Activated CD8-positive, alpha-beta T cell treated with anti-CD3 and anti-CD28 coated beads for 36 hours (primary cell): ENCODE measurements at regions not wholly inside any gene's neighbourhood (a gene's known extent, or its start where the extent isn't known, plus 50 kb on each side); places are given as distances from the start of the nearest gene placed in this dataset.
"Not testable (repeated sequence)": the region's sequence is repeated elsewhere in the genome, so short reads cannot be mapped to it uniquely, and the experiment has no call there.

Source experiments
- ATAC-seq: fragments of 200-7000 bp; cut with Tn5 transposase; one replicate; pipeline ENCODE4 v1.10.0; 2021; ENCODE audit warnings: mild to moderate bottlenecking, moderate library complexity
- CTCF ChIA-PET: fragments of 350-600 bp; sonication (Branson Sonifier 250); formaldehyde crosslinking; loops from one replicate; lab custom pipeline; 2021; ENCODE audit warnings: antibody characterized with exemption; lab: Charles Lee
- POLR2A ChIA-PET: fragments of 350-600 bp; sonication (Branson Sonifier 250); formaldehyde crosslinking; loops from one replicate; lab custom pipeline; 2021; ENCODE audit warnings: antibody characterized with exemption; lab: Charles Lee
- DNase-seq: peaks from one replicate; pipeline ENCODE4 v3.0.0-alpha.2; 2020
- H3K27ac Mint-ChIP-seq: one replicate; pipeline ENCODE4 v1.8.0; 2021; ENCODE audit warnings: mild to moderate bottlenecking, mixed read lengths
- H3K27me3 Mint-ChIP-seq: one replicate; pipeline ENCODE4 v1.8.0; 2021; ENCODE audit warnings: mixed read lengths
- H3K36me3 Mint-ChIP-seq: one replicate; pipeline ENCODE4 v1.8.0; 2021; ENCODE audit warnings: low read depth, mixed read lengths
- H3K4me1 Mint-ChIP-seq: one replicate; pipeline ENCODE4 v1.8.0; 2021; ENCODE audit warnings: low read depth, mixed read lengths
- H3K4me3 Mint-ChIP-seq: one replicate; pipeline ENCODE4 v1.8.0; 2021; ENCODE audit warnings: mild to moderate bottlenecking, moderate library complexity, mixed read lengths
- H3K9me3 Mint-ChIP-seq: one replicate; pipeline ENCODE4 v1.8.0; 2021; ENCODE audit warnings: mixed read lengths
- intact Hi-C: fragments of 100-400 bp; cut with micrococcal nuclease; formaldehyde crosslinking; loops from one replicate; pipeline ENCODE4 v1.10.0; 2022
- TF ChIP-seq, protein P1 (sequence below): fragments of 200-600 bp; IDR thresholded peaks from one replicate; pipeline ENCODE4 v1.8.0; 2022; ENCODE audit warnings: antibody characterized with exemption, mild to moderate bottlenecking

DNA sequence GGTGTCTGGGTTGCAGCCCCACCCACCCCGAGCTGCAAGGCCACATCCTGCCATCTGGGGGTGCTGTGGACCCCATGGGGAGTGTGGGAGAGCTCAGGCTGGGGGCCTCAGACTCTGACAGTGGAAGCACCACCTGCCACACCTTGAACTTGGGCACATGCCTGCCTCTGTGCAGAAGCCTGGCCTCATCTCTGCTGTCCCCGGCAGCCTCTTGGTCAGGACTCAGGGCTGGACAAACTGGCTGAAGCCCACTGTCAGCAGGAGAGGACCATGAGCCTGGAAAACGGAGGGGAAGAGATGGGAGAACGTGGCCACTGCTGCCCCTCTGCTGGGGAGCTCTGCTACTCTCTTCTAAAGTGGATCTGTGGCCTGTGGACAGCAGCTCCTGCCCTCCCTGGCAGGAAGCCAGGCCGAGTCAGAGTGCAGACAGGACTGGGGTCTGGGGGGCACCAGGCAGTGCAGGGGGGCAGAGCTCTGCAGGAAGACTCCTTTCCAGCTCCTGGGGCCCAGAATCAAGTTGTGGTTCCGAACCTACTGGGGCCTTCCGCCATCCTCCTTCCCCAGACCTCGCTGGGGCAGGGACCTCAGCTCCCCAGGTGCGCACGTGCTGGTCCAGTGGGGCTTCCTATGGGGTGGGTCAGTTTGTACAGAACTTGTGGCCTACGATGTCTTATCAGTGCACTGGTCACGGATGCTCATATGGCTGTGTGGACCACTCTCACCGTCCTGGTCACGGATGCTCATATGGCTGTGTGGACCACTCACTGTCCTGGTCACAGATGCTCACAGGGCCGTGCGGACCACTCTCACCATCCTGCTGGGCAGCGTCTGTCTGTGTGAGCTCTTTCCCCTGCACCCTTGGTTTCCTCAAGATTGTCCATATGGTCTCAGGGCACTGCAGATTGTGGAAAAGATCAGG lies 207.7 kb downstream of the LAT start:
- ATAC-seq = peak; percentile 60
- ChIA-PET POLR2A (no interaction called here), CTCF (no interaction called here)
- DNase-seq = peak; percentile 22
- H3K27ac Mint-ChIP-seq = no peak overlapping the region
- TF ChIP-seq, protein P1, sequence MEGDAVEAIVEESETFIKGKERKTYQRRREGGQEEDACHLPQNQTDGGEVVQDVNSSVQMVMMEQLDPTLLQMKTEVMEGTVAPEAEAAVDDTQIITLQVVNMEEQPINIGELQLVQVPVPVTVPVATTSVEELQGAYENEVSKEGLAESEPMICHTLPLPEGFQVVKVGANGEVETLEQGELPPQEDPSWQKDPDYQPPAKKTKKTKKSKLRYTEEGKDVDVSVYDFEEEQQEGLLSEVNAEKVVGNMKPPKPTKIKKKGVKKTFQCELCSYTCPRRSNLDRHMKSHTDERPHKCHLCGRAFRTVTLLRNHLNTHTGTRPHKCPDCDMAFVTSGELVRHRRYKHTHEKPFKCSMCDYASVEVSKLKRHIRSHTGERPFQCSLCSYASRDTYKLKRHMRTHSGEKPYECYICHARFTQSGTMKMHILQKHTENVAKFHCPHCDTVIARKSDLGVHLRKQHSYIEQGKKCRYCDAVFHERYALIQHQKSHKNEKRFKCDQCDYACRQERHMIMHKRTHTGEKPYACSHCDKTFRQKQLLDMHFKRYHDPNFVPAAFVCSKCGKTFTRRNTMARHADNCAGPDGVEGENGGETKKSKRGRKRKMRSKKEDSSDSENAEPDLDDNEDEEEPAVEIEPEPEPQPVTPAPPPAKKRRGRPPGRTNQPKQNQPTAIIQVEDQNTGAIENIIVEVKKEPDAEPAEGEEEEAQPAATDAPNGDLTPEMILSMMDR = no peak
- no peaks in the 10 kb centered on the region for H3K27me3 Mint-ChIP-seq
- H3K4me3 Mint-ChIP-seq = no peak overlapping the region
- intact Hi-C loops = no loop called here
- no peaks in the 10 kb centered on the region for H3K4me1 Mint-ChIP-seq
- no peaks in the 10 kb centered on the region for H3K9me3 Mint-ChIP-seq
- H3K36me3 Mint-ChIP-seq = no peaks in the 10 kb centered on the region

DNA sequence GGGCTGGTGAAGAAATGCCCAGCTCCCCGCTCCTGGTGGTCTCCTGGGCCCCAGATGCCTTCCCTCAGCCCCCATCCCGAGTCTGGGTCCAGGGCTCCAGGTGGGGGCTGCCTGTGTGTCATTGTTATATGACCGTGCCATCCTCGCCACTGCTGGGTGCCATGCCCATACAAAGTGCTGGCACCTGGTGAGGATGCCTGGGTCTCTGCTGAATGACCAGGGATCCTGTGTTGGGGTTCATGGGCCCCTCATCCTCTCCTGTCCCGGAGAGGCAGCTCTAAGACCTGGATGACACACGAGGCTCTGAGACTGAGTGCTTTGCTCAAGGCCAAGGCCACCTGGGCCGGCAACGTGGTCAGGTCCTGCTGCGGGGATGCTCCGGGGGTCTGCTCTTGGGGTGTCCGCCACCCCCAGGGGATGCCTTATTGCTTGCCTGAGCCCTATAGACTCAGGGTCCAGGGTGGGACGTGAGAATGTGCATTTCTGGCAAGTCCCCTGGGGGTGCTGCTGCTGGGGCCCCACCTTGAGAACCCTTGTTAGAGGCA lies 206.9 kb downstream of the LAT start:
- CTCF ChIA-PET, intact Hi-C loops, H3K27ac Mint-ChIP-seq, DNase-seq, POLR2A ChIA-PET, ATAC-seq, H3K4me1 Mint-ChIP-seq, H3K4me3 Mint-ChIP-seq, H3K36me3 Mint-ChIP-seq, H3K9me3 Mint-ChIP-seq, H3K27me3 Mint-ChIP-seq: not testable (repeated sequence)

DNA sequence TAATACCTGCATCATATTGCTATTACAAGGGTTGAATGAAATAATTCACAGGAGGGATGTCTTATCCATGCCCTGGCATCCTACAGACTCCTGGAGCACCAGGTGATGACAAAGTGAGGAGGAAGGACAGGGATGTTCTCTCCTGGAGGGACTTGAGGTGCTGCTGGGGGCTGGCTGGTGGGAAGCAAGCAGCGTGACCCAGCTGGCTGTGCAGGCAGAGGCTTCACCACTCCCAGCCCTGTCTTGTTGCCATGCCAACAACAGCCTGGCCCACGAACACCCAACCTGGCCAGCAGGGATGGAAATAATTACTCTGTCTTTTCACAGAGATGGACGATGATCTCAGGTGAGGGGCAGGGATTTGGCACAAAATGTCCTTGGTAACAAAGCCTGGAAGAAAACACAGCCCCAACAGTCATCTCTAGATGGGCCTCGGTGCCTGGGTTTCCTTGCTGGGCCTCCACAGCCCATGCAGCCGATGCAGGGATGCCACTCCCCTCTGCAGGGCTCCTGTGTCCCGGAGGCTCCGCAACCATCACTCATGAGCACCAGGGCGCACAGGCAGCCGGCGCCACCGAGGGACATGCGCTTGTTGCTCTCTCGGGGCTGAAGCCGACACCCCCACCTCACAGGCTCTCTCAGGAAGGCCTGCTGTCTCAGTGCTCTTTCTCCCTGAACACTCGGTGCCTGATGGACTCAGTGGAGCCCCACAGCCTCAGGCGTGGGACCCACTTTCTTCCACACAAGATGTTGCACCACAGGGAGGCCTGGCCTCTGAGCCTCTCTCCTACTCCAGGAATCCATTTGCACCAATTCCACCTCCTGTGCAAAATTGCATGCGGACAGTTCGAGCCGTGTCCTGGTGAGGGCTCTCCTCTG lies 205.9 kb downstream of the LAT start:
- CTCF ChIA-PET, H3K9me3 Mint-ChIP-seq, intact Hi-C loops, H3K36me3 Mint-ChIP-seq, DNase-seq, H3K4me3 Mint-ChIP-seq, POLR2A ChIA-PET, H3K4me1 Mint-ChIP-seq, H3K27me3 Mint-ChIP-seq, H3K27ac Mint-ChIP-seq, ATAC-seq: not testable (repeated sequence)

DNA sequence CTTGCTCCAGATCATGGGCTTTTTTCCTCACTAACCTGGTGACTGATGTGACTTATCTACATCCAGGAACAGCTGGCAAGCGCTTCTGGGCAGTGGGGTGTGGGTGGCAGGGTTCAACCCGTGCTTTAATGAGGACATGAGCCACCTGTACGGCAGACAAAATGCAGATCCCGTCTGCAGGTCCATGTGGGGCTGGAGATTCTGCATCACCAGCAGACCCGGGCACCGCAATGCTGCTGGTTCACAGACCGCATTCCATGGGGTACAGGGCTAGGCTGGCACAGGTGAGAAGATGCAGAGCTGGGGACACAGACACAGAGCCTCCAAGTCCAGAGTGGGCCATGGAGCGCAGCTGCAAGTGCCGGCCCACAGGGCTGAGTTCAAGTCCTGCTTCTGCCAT lies 204.0 kb downstream of the LAT start:
- CTCF ChIA-PET, intact Hi-C loops, H3K9me3 Mint-ChIP-seq, H3K27me3 Mint-ChIP-seq, POLR2A ChIA-PET, H3K4me1 Mint-ChIP-seq, ATAC-seq, H3K36me3 Mint-ChIP-seq, H3K4me3 Mint-ChIP-seq, DNase-seq, H3K27ac Mint-ChIP-seq: not testable (repeated sequence)

DNA sequence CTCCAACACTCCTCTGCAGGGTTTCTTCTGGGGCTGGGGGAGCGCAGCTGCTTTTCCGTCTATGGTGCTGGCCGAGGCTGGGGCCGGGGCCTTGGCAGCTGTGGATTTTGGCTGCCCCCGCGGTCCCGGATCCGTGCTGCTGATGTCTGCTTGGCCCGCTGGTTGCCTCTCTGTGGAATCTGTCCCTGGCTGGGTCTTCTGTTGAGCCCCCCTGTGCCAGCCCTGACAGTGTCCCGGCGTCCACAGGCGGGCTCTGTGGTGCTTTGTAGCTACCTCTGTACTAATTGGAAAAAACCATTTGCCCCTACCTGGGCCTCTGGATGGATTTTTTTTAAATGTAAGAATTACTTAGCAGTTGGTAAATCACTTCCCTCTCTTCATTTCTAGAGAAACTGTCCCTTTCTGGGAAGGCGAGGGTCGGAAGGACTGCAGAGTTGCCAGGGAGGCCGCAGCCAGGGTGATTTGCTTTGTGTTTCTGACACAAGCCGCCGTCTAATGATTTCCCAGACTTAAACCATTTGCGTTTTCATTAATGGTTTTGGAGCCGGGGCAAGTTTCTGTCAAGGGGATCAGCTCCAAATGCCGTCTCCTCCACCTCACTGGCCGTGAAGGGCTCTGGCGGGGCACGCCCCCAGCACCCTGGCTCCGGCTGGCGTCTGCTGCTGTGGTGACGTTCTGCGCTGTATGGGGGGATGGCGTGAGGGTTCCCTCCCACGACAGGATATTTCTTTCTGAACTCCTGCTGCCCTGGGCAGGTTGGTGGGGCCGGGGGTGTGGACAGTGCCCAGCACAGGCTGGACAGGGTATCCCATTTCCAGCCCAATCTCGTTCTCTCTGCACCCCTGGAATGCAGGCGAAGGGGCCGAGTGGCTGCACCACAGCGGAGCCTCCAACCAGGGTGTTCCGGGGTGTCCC lies 201.7 kb downstream of the LAT start:
- CTCF ChIA-PET, H3K4me3 Mint-ChIP-seq, ATAC-seq, H3K9me3 Mint-ChIP-seq, H3K27ac Mint-ChIP-seq, H3K27me3 Mint-ChIP-seq, POLR2A ChIA-PET, H3K36me3 Mint-ChIP-seq, intact Hi-C loops, DNase-seq, H3K4me1 Mint-ChIP-seq: not testable (repeated sequence)

DNA sequence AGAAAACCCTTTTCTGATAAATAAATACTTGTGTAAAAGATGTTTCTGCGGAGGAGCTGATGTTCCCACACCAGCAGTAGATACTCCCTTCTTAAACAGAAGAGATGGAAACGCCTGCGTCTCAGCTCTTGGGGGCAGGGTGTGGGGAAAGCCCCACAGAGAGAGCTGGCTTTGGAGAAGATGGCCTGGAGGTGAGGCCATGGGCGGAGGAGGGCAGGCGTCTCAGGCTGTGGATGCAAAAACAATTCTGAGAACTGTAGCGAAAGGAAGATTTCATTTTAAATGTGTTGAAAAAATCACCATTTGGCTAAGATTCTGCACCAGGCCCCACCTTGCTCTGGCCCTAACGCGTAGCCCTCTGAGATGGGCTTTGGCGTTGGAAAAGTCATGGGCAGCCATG lies 201.0 kb downstream of the LAT start:
- H3K27ac Mint-ChIP-seq, H3K4me1 Mint-ChIP-seq, CTCF ChIA-PET, H3K27me3 Mint-ChIP-seq, H3K9me3 Mint-ChIP-seq, H3K4me3 Mint-ChIP-seq, H3K36me3 Mint-ChIP-seq, ATAC-seq, POLR2A ChIA-PET, DNase-seq, intact Hi-C loops: not testable (repeated sequence)

DNA sequence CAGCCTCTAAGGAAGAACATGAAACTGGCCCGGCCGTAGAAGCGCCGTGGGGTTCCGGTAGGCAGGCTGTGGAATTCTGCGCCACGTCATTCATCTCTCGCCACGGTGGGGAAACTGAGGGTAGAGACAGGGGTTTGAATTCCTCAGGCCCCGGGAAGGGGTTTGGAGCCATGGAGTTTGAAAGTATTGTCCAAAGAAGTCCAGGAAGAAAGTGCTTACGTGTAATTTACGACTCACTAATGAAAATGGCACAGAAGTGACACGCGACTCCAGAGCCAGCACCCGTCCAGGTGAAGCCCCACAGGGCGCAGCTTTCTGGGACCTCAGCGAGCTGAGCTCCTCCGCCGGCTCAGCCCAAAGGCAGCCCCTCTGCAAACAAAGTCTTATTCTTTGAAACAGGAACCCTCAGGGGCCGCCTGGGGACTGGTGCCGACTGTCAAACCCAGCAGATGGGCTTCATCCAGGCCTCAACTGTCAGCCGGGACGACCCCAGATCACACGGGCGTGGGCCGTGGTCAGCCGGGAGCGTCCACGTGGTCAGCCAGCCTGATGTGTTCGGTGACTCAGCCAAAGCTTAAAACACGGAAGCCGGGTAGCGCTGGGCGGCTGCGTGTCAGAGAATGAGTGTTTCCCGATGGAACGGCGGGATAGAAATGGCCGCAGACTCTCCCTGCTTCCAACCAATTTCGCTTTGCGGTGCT lies 200.0 kb downstream of the LAT start:
- DNase-seq = not testable (repeated sequence)

DNA sequence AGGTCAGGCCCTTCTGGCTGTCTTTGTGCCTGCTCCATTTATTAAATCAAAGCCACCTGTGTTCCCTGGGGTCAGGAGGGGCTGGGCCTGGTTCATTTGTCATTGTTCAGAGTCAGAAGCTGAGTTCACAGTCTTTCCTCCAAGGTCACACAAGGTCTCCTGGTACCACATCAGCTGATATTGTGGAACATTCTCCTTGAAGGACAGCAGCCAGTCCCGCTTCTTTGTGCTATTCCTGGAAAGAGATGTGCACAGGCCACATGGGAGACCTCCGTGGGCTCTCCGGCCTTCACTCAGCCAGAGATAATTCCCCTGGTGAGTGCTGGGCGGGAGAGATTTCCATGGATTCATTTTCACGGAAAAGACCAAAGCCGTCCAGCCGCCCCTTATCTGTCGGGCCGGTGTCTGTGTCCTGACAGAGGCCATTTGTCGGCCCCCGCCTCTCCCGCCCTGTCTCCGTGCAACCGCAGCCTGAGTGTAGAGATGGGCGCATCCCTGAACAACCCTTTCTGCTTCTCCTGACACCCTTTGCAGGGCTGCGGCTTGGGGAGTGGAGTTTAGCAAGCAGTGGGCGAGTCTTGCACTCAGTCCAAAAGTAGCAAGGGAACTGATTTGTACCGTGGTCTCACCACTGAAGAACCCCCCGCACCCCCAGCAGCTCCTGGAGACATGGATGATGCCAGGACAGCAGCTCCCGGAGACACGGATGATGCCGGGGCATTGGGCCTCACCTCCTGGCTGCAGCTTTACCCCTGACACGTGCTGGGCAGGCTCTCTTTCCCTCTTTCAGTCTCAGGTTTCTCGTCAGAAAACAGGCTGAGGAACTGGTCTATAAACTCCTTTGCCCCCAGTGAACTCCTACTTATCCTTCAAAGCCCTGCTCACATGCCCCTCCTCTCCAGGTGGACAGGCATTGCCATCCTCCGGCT lies 198.4 kb downstream of the LAT start:
- H3K4me3 Mint-ChIP-seq, H3K4me1 Mint-ChIP-seq, POLR2A ChIA-PET, CTCF ChIA-PET, H3K9me3 Mint-ChIP-seq, DNase-seq, H3K27ac Mint-ChIP-seq, ATAC-seq, H3K36me3 Mint-ChIP-seq, H3K27me3 Mint-ChIP-seq, intact Hi-C loops: not testable (repeated sequence)

More for the DNA sequence above, 200.0 kb downstream of the LAT start:
- CTCF ChIA-PET, H3K4me1 Mint-ChIP-seq, intact Hi-C loops, POLR2A ChIA-PET, ATAC-seq, H3K9me3 Mint-ChIP-seq, H3K4me3 Mint-ChIP-seq, H3K27ac Mint-ChIP-seq, H3K36me3 Mint-ChIP-seq, H3K27me3 Mint-ChIP-seq: not testable (repeated sequence)
